SK-N-SH (cell line): ENCODE measurements at regions not wholly inside any gene's neighbourhood (a gene's known extent, or its start where the extent isn't known, plus 50 kb on each side); places are given as distances from the start of the nearest gene placed in this dataset.

Experiments used
- CTCF ChIA-PET: fragments of 300-600, 350-600 bp; formaldehyde crosslinking; extraction: SDS; loops from one replicate; lab custom pipeline; 2021; lab: Yijun Ruan, JAX
- POLR2A ChIA-PET: fragments of 350-600 bp; sonication (Branson Sonifier 250); formaldehyde crosslinking; extraction: SDS; loops from one replicate; lab custom pipeline; 2020; ENCODE audit warnings: antibody characterized with exemption, inconsistent platforms; lab: Yijun Ruan, JAX
- DNase-seq: peaks from one replicate; pipeline ENCODE4 v3.0.0; 2012
- H2AFZ ChIP-seq: fragments of 200-600 bp; sonication (generic); 2 replicates; pipeline ENCODE4 v1.8.1; 2016; ENCODE audit warnings: antibody characterized with exemption, mild to moderate bottlenecking, low read depth
- H3F3A ChIP-seq: fragments of 200-600 bp; sonication (generic); replicated peaks from 2 replicates; pipeline ENCODE3; 2016; ENCODE audit warnings: antibody characterized with exemption, mild to moderate bottlenecking; ENCODE audit not compliant: insufficient read depth
- H3K27ac ChIP-seq, 2 experiments: fragments of 200-500 bp in 1 of 2; fragments of 200-600 bp in 1 of 2; sonication (Bioruptor generic) in 1 of 2; sonication (generic), shearing (Covaris generic) in 1 of 2; 2 replicates each; pipeline versions ENCODE4 v1.5.1 to v1.6.1; 2014 to 2016; ENCODE audit warnings: low read depth in 2 of 2, inconsistent platforms in 1 of 2, low read length in 1 of 2, mild to moderate bottlenecking in 1 of 2, mixed read lengths in 1 of 2
- H3K27me3 ChIP-seq: fragments of 200-600 bp; sonication (generic), shearing (Covaris generic); 2 replicates; pipeline ENCODE4 v1.6.1; 2016; ENCODE audit warnings: mixed run types; ENCODE audit not compliant: insufficient read depth
- H3K36me3 ChIP-seq, 2 experiments: fragments of 200-500 bp in 1 of 2; fragments of 200-600 bp in 1 of 2; sonication (Bioruptor generic) in 1 of 2; sonication (generic) in 1 of 2; replicated peaks in 1 of 2; 2 replicates each; pipeline versions ENCODE3 to v1.5.1; 2014 to 2016; ENCODE audit warnings: low read length in 1 of 2, mild to moderate bottlenecking in 1 of 2; ENCODE audit not compliant: insufficient read depth in 2 of 2, control insufficient read depth in 1 of 2
- H3K4me1 ChIP-seq, 2 experiments: fragments of 200-500 bp in 1 of 2; fragments of 200-600 bp in 1 of 2; sonication (Bioruptor generic) in 1 of 2; sonication (generic), shearing (Covaris generic) in 1 of 2; 2 replicates each; pipeline versions ENCODE4 v1.5.1 to v1.6.1; 2014 to 2016; ENCODE audit warnings: low read depth in 1 of 2, low read length in 1 of 2, mixed run types in 1 of 2; ENCODE audit not compliant: insufficient read depth in 2 of 2, control insufficient read depth in 1 of 2
- H3K4me2 ChIP-seq: fragments of 200-600 bp; sonication (generic), shearing (Covaris generic); 2 replicates; pipeline ENCODE4 v1.6.1; 2017; ENCODE audit warnings: mixed run types
- H3K4me3 ChIP-seq, 2 experiments: fragments of 200-500 bp in 1 of 2; fragments of 200-600 bp in 1 of 2; sonication (Bioruptor generic) in 1 of 2; sonication (generic), shearing (Covaris generic) in 1 of 2; 2 replicates each; pipeline versions ENCODE4 v1.5.1 to v1.8.1; 2014 to 2016; ENCODE audit warnings: low read depth in 2 of 2, inconsistent platforms in 1 of 2, low read length in 1 of 2, mild to moderate bottlenecking in 1 of 2, mixed read lengths in 1 of 2, moderate library complexity in 1 of 2
- H3K79me2 ChIP-seq: fragments of 200-600 bp; sonication (generic); 2 replicates; pipeline ENCODE4 v1.8.1; 2017; ENCODE audit warnings: mild to moderate bottlenecking; ENCODE audit not compliant: insufficient read depth
- H3K9ac ChIP-seq: fragments of 200-600 bp; sonication (generic); 2 replicates; pipeline ENCODE4 v1.6.1; 2017; ENCODE audit warnings: mixed run types
- H3K9me2 ChIP-seq: fragments of 200-600 bp; sonication (generic); 2 replicates; pipeline ENCODE4 v1.6.1; 2017; ENCODE audit warnings: mixed run types
- H3K9me3 ChIP-seq: fragments of 200-600 bp; sonication (generic); 2 replicates; pipeline ENCODE4 v1.6.1; 2017; ENCODE audit warnings: mixed run types, mild to moderate bottlenecking, moderate library complexity
- H4K20me1 ChIP-seq: fragments of 200-600 bp; sonication (generic); 2 replicates; pipeline ENCODE4 v1.6.1; 2017; ENCODE audit warnings: mild to moderate bottlenecking, mixed run types; ENCODE audit not compliant: insufficient read depth
- CHD2 ChIP-seq: fragments of 150-350 bp; IDR thresholded peaks from 2 replicates; pipeline ENCODE4 v1.6.1; 2018; ENCODE audit warnings: low read length; ENCODE audit not compliant: partially characterized antibody
- ELF1 ChIP-seq: IDR thresholded peaks from 2 replicates; pipeline ENCODE4 v1.4.0; 2012
- EZH2phosphoT487 ChIP-seq: fragments of 200-600 bp; sonication (generic); IDR thresholded peaks from 2 replicates; pipeline ENCODE4 v1.6.1; 2017; ENCODE audit warnings: low read depth, mixed run types, mild to moderate bottlenecking, antibody characterized with exemption, moderate library complexity, borderline replicate concordance
- FOXM1 ChIP-seq: IDR thresholded peaks from 2 replicates; pipeline ENCODE4 v1.4.0; 2012; ENCODE audit warnings: low read depth, mild to moderate bottlenecking
- GATA2 ChIP-seq: sonication (generic); formaldehyde crosslinking; IDR thresholded peaks from 2 replicates; pipeline ENCODE4 v1.5.0; 2020; ENCODE audit warnings: mild to moderate bottlenecking, missing genetic modification reagents
- IRF3 ChIP-seq: fragments of 150-350 bp; IDR thresholded peaks from 2 replicates; pipeline ENCODE4 v1.6.1; 2016; ENCODE audit warnings: mild to moderate bottlenecking, low read depth, low read length
- JUND ChIP-seq: IDR thresholded peaks from 2 replicates; pipeline ENCODE4 v1.4.0; 2012
- MAX ChIP-seq: IDR thresholded peaks from 2 replicates; pipeline ENCODE4 v1.4.0; 2012; ENCODE audit warnings: low read depth
- NFIC ChIP-seq: IDR thresholded peaks from 2 replicates; pipeline ENCODE4 v1.4.0; 2012; ENCODE audit warnings: borderline replicate concordance
- POLR2AphosphoS5 ChIP-seq: IDR thresholded peaks from 2 replicates; pipeline ENCODE4 v1.6.1; 2012; ENCODE audit warnings: low read depth, low read length
- REST ChIP-seq: IDR thresholded peaks from 2 replicates; pipeline ENCODE4 v1.6.1; 2012; ENCODE audit warnings: mild to moderate bottlenecking, low read depth, low read length, moderate library complexity
- TCF12 ChIP-seq: IDR thresholded peaks from 2 replicates; pipeline ENCODE4 v1.4.0; 2012
- TEAD4 ChIP-seq: IDR thresholded peaks from 2 replicates; pipeline ENCODE4 v1.4.0; 2012; ENCODE audit warnings: mild to moderate bottlenecking, borderline replicate concordance; ENCODE audit not compliant: insufficient read depth
- USF1 ChIP-seq: IDR thresholded peaks from 2 replicates; pipeline ENCODE4 v1.4.0; 2012; ENCODE audit warnings: low read depth, borderline replicate concordance
- USF2 ChIP-seq: fragments of 150-350 bp; IDR thresholded peaks from 2 replicates; pipeline ENCODE4 v1.6.1; 2017; ENCODE audit warnings: antibody characterized with exemption, low read length, low read depth, borderline replicate concordance
- ZBTB33 ChIP-seq: IDR thresholded peaks from 2 replicates; pipeline ENCODE4 v1.4.0; 2012; ENCODE audit warnings: low read depth, borderline replicate concordance
- WGBS: methylation state at CpG from one replicate; pipeline ENCODE4 v1.1.6; 2017; ENCODE audit warnings: low lambda C conversion rate; 5-methylcytosine and 5-hydroxymethylcytosine counted together

- TF ChIP-seq FOXM1 (no peak), TCF12 (no peak), CHD2 (no peak), NFIC (no peak), MAX (no peak)
Measured at GRCh38 chr4:38320833-38321232, 343.2 kb upstream of the KLF3 start (continued).

- no peak overlapping the region for H2AFZ ChIP-seq
- no peaks in the 10 kb centered on the region for H3K36me3 ChIP-seq
- H3F3A ChIP-seq, result no peaks in the 10 kb centered on the region
- no peak for TF ChIP-seq GATA2 (CRISPR knock-in tag)
- no peak for TF ChIP-seq FOXM1
- TF ChIP-seq USF2, result no peak
- TF ChIP-seq USF1, result no peak
- no peak for TF ChIP-seq TEAD4
- no peak for TF ChIP-seq POLR2AphosphoS5
- H3K9ac ChIP-seq, result no peak overlapping the region
- ChIA-PET POLR2A (no interaction called here), CTCF (interaction anchor here (4.5 to 5.8 kb wide), 2 partner anchors 354 to 407 kb away, joined by 19 to 97 read pairs; no protein-coding TSS in a partner anchor)
- no peaks in the 10 kb centered on the region for H3K27me3 ChIP-seq
- H3K9me2 ChIP-seq, result no peaks in the 10 kb centered on the region
- no peak for DNase-seq
- H3K4me3 ChIP-seq, result no peak overlapping the region
- H3K27ac ChIP-seq, result no peak overlapping the region
- H3K4me2 ChIP-seq, result no peak overlapping the region
- WGBS, result 27% methylated on average over 4 of the region's 4 CpGs
- H3K79me2 ChIP-seq, result no peaks in the 10 kb centered on the region
- H3K9me3 ChIP-seq, result no peaks in the 10 kb centered on the region
- peaks cover under 1 to 7% of the 10 kb centered on the region in 2 experiments; a peak in 2 of 4 replicates for H3K4me1 ChIP-seq
- H4K20me1 ChIP-seq, result no peaks in the 10 kb centered on the region
Measured at GRCh38 chr4:38322714-38323113, 341.3 kb upstream of the KLF3 start.

GRCh38 chr4:38323141-38323641, 340.8 kb upstream of the KLF3 start:
- ChIA-PET CTCF (interaction anchor here (0.9 to 5.8 kb wide), 3 partner anchors 289 to 407 kb away, joined by 3 to 97 read pairs (median 19); no protein-coding TSS in a partner anchor), POLR2A (no interaction called here)
- Histone ChIP-seq H3K9ac (no peak overlapping the region), H3F3A (no peaks in the 10 kb centered on the region), H3K9me3 (no peaks in the 10 kb centered on the region), H3K27ac (no peak overlapping the region), H2AFZ (no peak overlapping the region), H3K4me3 (no peak overlapping the region), H3K79me2 (no peaks in the 10 kb centered on the region), H4K20me1 (no peaks in the 10 kb centered on the region), H3K4me2 (no peak overlapping the region), H3K36me3 (no peaks in the 10 kb centered on the region), H3K4me1 (peaks cover 4 to 11% of the 10 kb centered on the region in 2 experiments; a peak in 2 of 4 replicates), H3K27me3 (no peaks in the 10 kb centered on the region), H3K9me2 (no peaks in the 10 kb centered on the region)
- no peak for DNase-seq
- WGBS, result 63% methylated on average over 4 of the region's 4 CpGs
- TF ChIP-seq REST (no peak), IRF3 (no peak), FOXM1 (no peak), JUND (no peak), EZH2phosphoT487 (no peak), ELF1 (no peak), ZBTB33 (no peak)
